Activated T-helper 1 cell treated with anti-CD3 and anti-CD28 coated beads, Interleukin-12 subunit alpha, Interleukin-12 subunit beta, Interleukin-2, Interleukin-4 antibody, amounts not matched to agents 30 ng/mL and 10 ng/mL and 1 ng/mL, durations not matched to agents 14 hours and 24 hours and 36 hours (primary cell): ENCODE measurements at regions not wholly inside any gene's neighbourhood (a gene's known extent, or its start where the extent isn't known, plus 50 kb on each side); places are given as distances from the start of the nearest gene placed in this dataset.
"Not testable (repeated sequence)": the region's sequence is repeated elsewhere in the genome, so short reads cannot be mapped to it uniquely, and the experiment has no call there.

ENCODE experiments used
- DNase-seq: peaks from one replicate; pipeline ENCODE4 v3.0.0; 2021; ENCODE audit warnings: low spot score
- H3K27ac Mint-ChIP-seq: one replicate; pipeline ENCODE4 v1.8.0; 2021; ENCODE audit warnings: mild to moderate bottlenecking, mixed read lengths
- H3K27me3 Mint-ChIP-seq: one replicate; pipeline ENCODE4 v1.8.0; 2022; ENCODE audit warnings: mild to moderate bottlenecking, moderate library complexity, mixed read lengths; ENCODE audit not compliant: insufficient read depth
- H3K36me3 Mint-ChIP-seq: one replicate; pipeline ENCODE4 v1.8.0; 2021; ENCODE audit warnings: low read depth, mixed read lengths
- H3K4me1 Mint-ChIP-seq: one replicate; pipeline ENCODE4 v1.8.0; 2021; ENCODE audit warnings: low read depth, mixed read lengths
- H3K4me3 Mint-ChIP-seq: one replicate; pipeline ENCODE4 v1.8.0; 2021; ENCODE audit warnings: mild to moderate bottlenecking, moderate library complexity, mixed read lengths
- H3K9me3 Mint-ChIP-seq: one replicate; pipeline ENCODE4 v1.8.0; 2021; ENCODE audit warnings: mixed read lengths
- intact Hi-C: fragments of 100-400 bp; cut with micrococcal nuclease; formaldehyde crosslinking; loops from one replicate; pipeline ENCODE4 v1.15.1; 2024

GRCh38 chr14:46147452-46147851 is 504.1 kb downstream of the RPL10L start:
- Mint-ChIP-seq H3K4me3 (no peak overlapping the region), H3K27ac (no peak overlapping the region), H3K36me3 (no peaks in the 10 kb centered on the region), H3K4me1 (no peaks in the 10 kb centered on the region), H3K9me3 (peaks cover 32% of the 10 kb centered on the region), H3K27me3 (no peaks in the 10 kb centered on the region)
- intact Hi-C loops, result no loop called here
- no peak for DNase-seq

- H3K36me3 Mint-ChIP-seq, result no peaks in the 10 kb centered on the region
- no peaks in the 10 kb centered on the region for H3K27me3 Mint-ChIP-seq
- H3K4me3 Mint-ChIP-seq, result no peak overlapping the region
- DNase-seq, result no peak
- intact Hi-C loops, result no loop called here
- H3K9me3 Mint-ChIP-seq, result peaks cover 33% of the 10 kb centered on the region
- H3K4me1 Mint-ChIP-seq, result no peaks in the 10 kb centered on the region
- H3K27ac Mint-ChIP-seq, result no peak overlapping the region
These were observed 504.6 kb downstream of the RPL10L start for GRCh38 chr14:46147024-46147423.

GRCh38 chr14:46140445-46140844 is 511.1 kb downstream of the RPL10L start:
- no peak overlapping the region for H3K27ac Mint-ChIP-seq
- H3K4me1 Mint-ChIP-seq, result no peaks in the 10 kb centered on the region
- no peak overlapping the region for H3K4me3 Mint-ChIP-seq
- H3K36me3 Mint-ChIP-seq, result no peaks in the 10 kb centered on the region
- DNase-seq, result no peak
- H3K9me3 Mint-ChIP-seq, result peaks cover 23% of the 10 kb centered on the region
- intact Hi-C loops, result no loop called here
- no peaks in the 10 kb centered on the region for H3K27me3 Mint-ChIP-seq

DNA sequence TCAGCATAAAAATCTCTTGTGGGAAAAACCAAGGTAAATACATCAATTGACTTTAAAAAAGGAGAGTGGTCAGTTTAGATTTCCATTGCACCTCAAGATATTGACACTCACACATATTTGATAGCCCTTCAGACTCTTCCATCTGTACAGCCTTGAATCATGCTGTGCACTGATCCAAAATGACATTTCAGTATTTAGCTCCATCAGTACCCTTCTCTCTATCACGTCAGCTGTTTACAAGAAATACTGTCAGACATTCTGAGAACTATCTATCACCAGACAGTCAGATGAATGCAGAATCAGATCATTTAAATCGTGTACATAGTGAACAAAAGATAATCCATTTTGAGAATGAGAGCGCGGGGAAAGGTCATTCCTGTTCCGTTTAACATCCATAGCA is 511.9 kb downstream of the RPL10L start:
- Mint-ChIP-seq H3K4me1 (no peaks in the 10 kb centered on the region), H3K9me3 (peaks cover 22% of the 10 kb centered on the region), H3K27me3 (no peaks in the 10 kb centered on the region), H3K4me3 (no peak overlapping the region), H3K27ac (no peak overlapping the region), H3K36me3 (no peaks in the 10 kb centered on the region)
- intact Hi-C loops, result no loop called here
- DNase-seq, result no peak

DNA sequence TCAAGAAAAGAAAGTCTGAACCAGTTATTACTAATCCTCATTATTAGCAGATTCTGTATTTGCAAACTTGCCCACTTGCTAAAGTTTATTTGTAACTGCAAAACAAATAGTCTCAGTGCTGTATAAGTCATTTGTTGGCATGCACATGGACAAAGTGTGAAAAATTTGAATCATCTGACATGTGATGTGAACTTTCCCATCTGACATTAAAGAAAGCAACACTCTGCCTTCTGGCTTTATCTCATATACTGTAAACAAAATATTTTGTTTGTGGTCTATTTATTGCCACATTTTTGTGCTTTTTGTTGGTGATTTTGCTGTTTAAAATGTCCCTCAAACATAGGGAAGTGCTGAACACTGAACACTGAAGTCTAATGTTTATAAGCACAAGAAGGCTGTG is 513.8 kb downstream of the RPL10L start:
- intact Hi-C loops, result no loop called here
- Mint-ChIP-seq H3K27ac (no peak overlapping the region), H3K9me3 (peaks cover 21% of the 10 kb centered on the region), H3K4me3 (no peak overlapping the region), H3K27me3 (no peaks in the 10 kb centered on the region), H3K36me3 (no peaks in the 10 kb centered on the region), H3K4me1 (no peaks in the 10 kb centered on the region)
- DNase-seq, result no peak

DNA sequence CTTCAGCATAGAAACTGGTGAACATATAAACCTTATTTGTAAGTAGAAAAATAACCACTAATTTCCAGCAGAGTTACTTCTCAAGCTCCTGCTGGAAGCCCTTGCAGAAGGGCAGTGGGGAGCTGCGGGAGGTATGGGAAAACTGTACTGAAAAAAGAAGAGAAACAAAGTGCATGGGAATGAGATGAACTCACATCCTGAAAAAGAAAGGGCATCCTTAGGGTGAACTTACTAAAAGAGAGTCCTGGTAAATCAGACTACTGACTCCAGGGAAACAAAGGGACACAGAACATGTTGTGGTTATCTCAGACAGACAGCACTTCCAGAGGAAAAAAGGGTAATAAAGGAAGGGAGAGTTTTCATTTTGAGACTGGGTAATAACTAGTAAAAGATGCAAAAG is 515.1 kb downstream of the RPL10L start:
- DNase-seq, result no peak
- intact Hi-C loops, result no loop called here
- Mint-ChIP-seq H3K27ac (no peak overlapping the region), H3K4me3 (no peak overlapping the region), H3K9me3 (peaks cover 16% of the 10 kb centered on the region), H3K4me1 (no peaks in the 10 kb centered on the region), H3K27me3 (no peaks in the 10 kb centered on the region), H3K36me3 (no peaks in the 10 kb centered on the region)

DNA sequence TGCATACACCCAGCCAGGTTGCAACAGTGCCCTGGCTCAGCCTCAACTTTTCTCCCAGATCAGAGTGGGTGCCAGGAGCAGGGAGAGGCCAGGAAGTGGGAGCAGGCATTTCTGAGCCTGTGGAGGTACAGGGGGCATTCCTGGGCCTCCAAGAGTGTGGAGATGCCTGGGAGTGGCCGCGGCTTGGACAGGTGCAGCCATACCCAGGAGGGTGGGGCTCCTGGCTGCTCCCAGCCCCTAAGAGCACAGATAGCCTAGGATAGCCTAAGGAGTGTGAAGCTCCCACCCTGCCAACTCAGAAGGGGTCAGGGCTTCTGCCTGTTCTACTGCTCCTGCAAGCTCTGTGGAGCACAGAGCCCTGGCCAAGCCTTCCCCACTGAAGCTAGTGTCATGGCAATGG is 543.4 kb downstream of the RPL10L start:
- no peak for DNase-seq
- H3K9me3 Mint-ChIP-seq, result peaks cover 47% of the 10 kb centered on the region
- H3K27me3 Mint-ChIP-seq, result no peaks in the 10 kb centered on the region
- intact Hi-C loops, result no loop called here
- H3K27ac Mint-ChIP-seq, result no peak overlapping the region
- H3K4me3 Mint-ChIP-seq, result no peak overlapping the region
- H3K36me3 Mint-ChIP-seq, result no peaks in the 10 kb centered on the region
- no peaks in the 10 kb centered on the region for H3K4me1 Mint-ChIP-seq

- H3K4me1 Mint-ChIP-seq, intact Hi-C loops, H3K27ac Mint-ChIP-seq, H3K4me3 Mint-ChIP-seq, DNase-seq, H3K27me3 Mint-ChIP-seq, H3K36me3 Mint-ChIP-seq: not testable (repeated sequence)
- peaks cover 22% of the 10 kb centered on the region for H3K9me3 Mint-ChIP-seq
These were observed 550.7 kb downstream of the RPL10L start for GRCh38 chr14:46100901-46101300.

DNA sequence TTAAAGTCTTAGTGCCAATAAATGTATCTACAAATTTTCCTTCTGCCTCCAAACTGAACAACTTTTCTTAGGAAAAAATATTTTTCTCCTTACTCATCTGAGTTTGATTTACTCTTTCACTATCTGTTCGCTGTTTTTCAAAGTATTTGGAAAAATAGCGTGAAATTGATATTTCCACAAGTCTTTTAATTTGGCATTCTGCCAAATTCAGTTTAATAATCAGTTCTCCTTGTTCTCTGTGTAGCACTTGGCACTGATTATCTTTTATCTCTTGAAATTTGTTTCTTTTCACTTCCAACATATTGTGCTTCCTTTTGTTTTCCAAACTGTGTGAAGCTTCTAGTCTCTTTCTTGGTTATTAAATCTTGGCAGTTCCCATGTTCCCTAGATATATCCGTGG is 559.8 kb downstream of the RPL10L start:
- Mint-ChIP-seq H3K27ac (no peak overlapping the region), H3K9me3 (peaks cover 8% of the 10 kb centered on the region), H3K27me3 (no peaks in the 10 kb centered on the region), H3K4me3 (no peak overlapping the region), H3K36me3 (no peaks in the 10 kb centered on the region), H3K4me1 (no peaks in the 10 kb centered on the region)
- intact Hi-C loops, result no loop called here
- no peak for DNase-seq

- Mint-ChIP-seq H3K4me1 (no peaks in the 10 kb centered on the region), H3K36me3 (no peaks in the 10 kb centered on the region), H3K4me3 (no peak overlapping the region), H3K27me3 (no peaks in the 10 kb centered on the region), H3K9me3 (no peaks in the 10 kb centered on the region), H3K27ac (no peak overlapping the region)
- no peak for DNase-seq
- intact Hi-C loops, result no loop called here
These were observed 564.0 kb downstream of the RPL10L start for GRCh38 chr14:46087604-46088003.

- H3K4me3 Mint-ChIP-seq, result no peak overlapping the region
- no peaks in the 10 kb centered on the region for H3K27me3 Mint-ChIP-seq
- H3K9me3 Mint-ChIP-seq, result no peaks in the 10 kb centered on the region
- H3K27ac Mint-ChIP-seq, result no peak overlapping the region
- DNase-seq, result no peak
- intact Hi-C loops, result no loop called here
- H3K36me3 Mint-ChIP-seq, result no peaks in the 10 kb centered on the region
- H3K4me1 Mint-ChIP-seq, result no peaks in the 10 kb centered on the region
These were observed 577.5 kb downstream of the RPL10L start for GRCh38 chr14:46074061-46074460.

GRCh38 chr14:46063872-46064271 is 587.7 kb downstream of the RPL10L start:
- no peak overlapping the region for H3K4me3 Mint-ChIP-seq
- no peak for DNase-seq
- H3K4me1 Mint-ChIP-seq, result no peaks in the 10 kb centered on the region
- H3K9me3 Mint-ChIP-seq, result peaks cover 13% of the 10 kb centered on the region
- intact Hi-C loops, result no loop called here
- peaks cover 1% of the 10 kb centered on the region for H3K36me3 Mint-ChIP-seq
- H3K27me3 Mint-ChIP-seq, result no peaks in the 10 kb centered on the region
- H3K27ac Mint-ChIP-seq, result no peak overlapping the region

GRCh38 chr14:46058964-46059563 is 592.5 kb downstream of the RPL10L start:
- Mint-ChIP-seq H3K4me1 (no peaks in the 10 kb centered on the region), H3K27me3 (no peaks in the 10 kb centered on the region), H3K4me3 (no peak overlapping the region), H3K36me3 (no peaks in the 10 kb centered on the region), H3K9me3 (peaks cover 13% of the 10 kb centered on the region), H3K27ac (no peak overlapping the region)
- no peak for DNase-seq
- intact Hi-C loops, result no loop called here

- Mint-ChIP-seq H3K4me1 (no peaks in the 10 kb centered on the region), H3K27me3 (no peaks in the 10 kb centered on the region), H3K4me3 (no peak overlapping the region), H3K9me3 (peaks cover 13% of the 10 kb centered on the region), H3K27ac (no peak overlapping the region), H3K36me3 (no peaks in the 10 kb centered on the region)
- intact Hi-C loops, result no loop called here
- DNase-seq, result no peak
These were observed 593.8 kb downstream of the RPL10L start for GRCh38 chr14:46057799-46058198.
